Type B pancreatic cell (in vitro differentiated cells): ENCODE measurements at regions not wholly inside any gene's neighbourhood (a gene's known extent, or its start where the extent isn't known, plus 50 kb on each side); places are given as distances from the start of the nearest gene placed in this dataset.

Experiments used
- DNase-seq: peaks from one replicate; pipeline ENCODE4 v3.0.0; 2021; ENCODE audit warnings: mixed read lengths; ENCODE audit not compliant: unreplicated experiment; ENCODE audit errors: extremely low spot score
- H3K27ac Mint-ChIP-seq: 2 replicates; pipeline ENCODE4 v1.8.0; 2021; ENCODE audit warnings: mild to moderate bottlenecking, mixed read lengths
- H3K27me3 Mint-ChIP-seq: 2 replicates; pipeline ENCODE4 v1.8.0; 2021; ENCODE audit warnings: mixed read lengths
- H3K36me3 Mint-ChIP-seq: 2 replicates; pipeline ENCODE4 v1.8.0; 2021; ENCODE audit warnings: mixed read lengths
- H3K4me1 Mint-ChIP-seq: one replicate; pipeline ENCODE4 v1.8.0; 2021; ENCODE audit warnings: mixed read lengths; ENCODE audit not compliant: unreplicated experiment
- H3K4me3 Mint-ChIP-seq: 2 replicates; pipeline ENCODE4 v1.8.0; 2021; ENCODE audit warnings: mild to moderate bottlenecking, mixed read lengths
- H3K9me3 Mint-ChIP-seq: 2 replicates; pipeline ENCODE4 v1.8.0; 2021; ENCODE audit warnings: mixed read lengths
- TF ChIP-seq, protein P1 (sequence below): fragments of 200-600 bp; sonication (generic); conservative IDR thresholded peaks from 2 replicates; pipeline ENCODE4 v1.5.0; 2021; ENCODE audit warnings: antibody characterized with exemption, mild to moderate bottlenecking

DNA sequence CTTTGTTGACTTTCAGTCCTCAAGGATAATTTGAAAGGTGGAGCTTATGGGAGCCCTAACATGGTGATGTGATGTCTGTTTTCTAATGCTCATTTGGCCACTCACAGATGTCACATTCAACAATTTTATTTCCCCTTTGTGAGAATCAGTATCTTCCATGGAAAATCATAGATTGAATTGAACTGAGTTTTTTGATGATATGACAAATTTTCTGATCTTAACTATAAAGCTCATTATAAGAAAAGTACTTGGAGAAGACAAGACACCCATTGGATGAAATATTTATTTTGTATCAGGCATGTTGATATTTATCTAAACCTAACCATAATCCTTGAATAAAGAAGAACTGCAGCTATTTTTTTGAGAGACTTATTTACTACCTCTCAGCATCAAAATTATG, 824.6 kb upstream of the GOT2 start:
- Mint-ChIP-seq H3K27me3 (peaks cover 3% of the 10 kb centered on the region), H3K9me3 (no peaks in the 10 kb centered on the region), H3K36me3 (no peaks in the 10 kb centered on the region), H3K4me1 (no peaks in the 10 kb centered on the region), H3K27ac (no peak overlapping the region), H3K4me3 (no peak overlapping the region)
- no peak for DNase-seq
- TF ChIP-seq, protein P1, sequence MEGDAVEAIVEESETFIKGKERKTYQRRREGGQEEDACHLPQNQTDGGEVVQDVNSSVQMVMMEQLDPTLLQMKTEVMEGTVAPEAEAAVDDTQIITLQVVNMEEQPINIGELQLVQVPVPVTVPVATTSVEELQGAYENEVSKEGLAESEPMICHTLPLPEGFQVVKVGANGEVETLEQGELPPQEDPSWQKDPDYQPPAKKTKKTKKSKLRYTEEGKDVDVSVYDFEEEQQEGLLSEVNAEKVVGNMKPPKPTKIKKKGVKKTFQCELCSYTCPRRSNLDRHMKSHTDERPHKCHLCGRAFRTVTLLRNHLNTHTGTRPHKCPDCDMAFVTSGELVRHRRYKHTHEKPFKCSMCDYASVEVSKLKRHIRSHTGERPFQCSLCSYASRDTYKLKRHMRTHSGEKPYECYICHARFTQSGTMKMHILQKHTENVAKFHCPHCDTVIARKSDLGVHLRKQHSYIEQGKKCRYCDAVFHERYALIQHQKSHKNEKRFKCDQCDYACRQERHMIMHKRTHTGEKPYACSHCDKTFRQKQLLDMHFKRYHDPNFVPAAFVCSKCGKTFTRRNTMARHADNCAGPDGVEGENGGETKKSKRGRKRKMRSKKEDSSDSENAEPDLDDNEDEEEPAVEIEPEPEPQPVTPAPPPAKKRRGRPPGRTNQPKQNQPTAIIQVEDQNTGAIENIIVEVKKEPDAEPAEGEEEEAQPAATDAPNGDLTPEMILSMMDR = no peak

GRCh38 chr16:59552164-59552563, 818.0 kb upstream of the GOT2 start:
- Mint-ChIP-seq H3K9me3 (no peaks in the 10 kb centered on the region), H3K4me1 (no peaks in the 10 kb centered on the region), H3K36me3 (no peaks in the 10 kb centered on the region), H3K4me3 (no peak overlapping the region), H3K27ac (no peak overlapping the region), H3K27me3 (peaks cover 3% of the 10 kb centered on the region)
- no peak for DNase-seq
- TF ChIP-seq, protein P1 = no peak

- Mint-ChIP-seq H3K4me3 (no peak overlapping the region), H3K4me1 (no peaks in the 10 kb centered on the region), H3K36me3 (no peaks in the 10 kb centered on the region), H3K9me3 (no peaks in the 10 kb centered on the region), H3K27me3 (no peaks in the 10 kb centered on the region), H3K27ac (no peak overlapping the region)
- TF ChIP-seq, protein P1 = no peak
- DNase-seq = no peak
Observed at GRCh38 chr16:59545721-59546120, 811.6 kb upstream of the GOT2 start.

GRCh38 chr16:59543641-59544040, 809.5 kb upstream of the GOT2 start:
- Mint-ChIP-seq H3K27ac (no peak overlapping the region), H3K36me3 (no peaks in the 10 kb centered on the region), H3K4me3 (no peak overlapping the region), H3K4me1 (no peaks in the 10 kb centered on the region), H3K9me3 (no peaks in the 10 kb centered on the region), H3K27me3 (peaks cover 6% of the 10 kb centered on the region)
- TF ChIP-seq, protein P1 = no peak
- no peak for DNase-seq

DNA sequence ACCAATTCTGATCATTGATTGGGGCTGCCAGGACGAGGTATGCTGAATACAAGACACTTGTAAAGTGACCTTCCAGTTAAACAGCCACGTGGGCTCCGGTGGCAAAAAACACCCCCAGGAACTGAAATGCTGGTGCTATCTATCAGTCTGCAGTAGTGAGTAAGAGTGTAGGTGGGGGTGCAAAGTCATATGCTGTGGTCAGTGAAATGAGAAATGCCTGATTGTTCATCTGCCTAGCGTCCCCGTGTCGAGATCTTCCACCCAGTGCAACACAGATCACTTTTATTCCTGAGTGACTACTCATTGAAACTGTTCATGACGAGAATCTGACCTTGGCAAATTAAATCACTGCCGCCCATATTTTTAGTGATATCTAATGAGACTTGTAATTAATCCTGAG, 806.5 kb upstream of the GOT2 start:
- no peaks in the 10 kb centered on the region for H3K4me1 Mint-ChIP-seq
- no peak overlapping the region for H3K4me3 Mint-ChIP-seq
- DNase-seq = no peak
- no peak overlapping the region for H3K27ac Mint-ChIP-seq
- H3K36me3 Mint-ChIP-seq = no peaks in the 10 kb centered on the region
- no peaks in the 10 kb centered on the region for H3K9me3 Mint-ChIP-seq
- TF ChIP-seq, protein P1 = no peak
- H3K27me3 Mint-ChIP-seq = peaks cover 6% of the 10 kb centered on the region

- Mint-ChIP-seq H3K4me1 (no peaks in the 10 kb centered on the region), H3K4me3 (no peak overlapping the region), H3K9me3 (peaks cover 7% of the 10 kb centered on the region), H3K27me3 (peaks cover 6% of the 10 kb centered on the region), H3K36me3 (no peaks in the 10 kb centered on the region), H3K27ac (no peak overlapping the region)
- DNase-seq = no peak
- TF ChIP-seq, protein P1 = no peak
Observed at GRCh38 chr16:59535298-59535697, 801.2 kb upstream of the GOT2 start.
